HCT116 (cell line): ENCODE measurements at regions not wholly inside any gene's neighbourhood (a gene's known extent, or its start where the extent isn't known, plus 50 kb on each side); places are given as distances from the start of the nearest gene placed in this dataset.

ENCODE experiments used
- ATAC-seq: fragments of 200-7000 bp; cut with Tn5 transposase; 2 replicates; pipeline ENCODE4 v1.9.1; 2020; ENCODE audit warnings: mild to moderate bottlenecking, moderate library complexity
- BruUV-seq: library from RNA; stranded (reverse); fragments of 400-500 nt; replicated peaks from 2 replicates; lab custom pipeline; 2021; lab: Mats Ljungman, UMichigan
- CTCF ChIA-PET: fragments of 300-600 bp; sonication (Branson Sonifier 250); formaldehyde crosslinking; loops from one replicate; lab custom pipeline; 2021; ENCODE audit warnings: antibody characterized with exemption; lab: Charles Lee
- POLR2A ChIA-PET: fragments of 300-600, 350-600 bp; sonication (Branson Sonifier 250); formaldehyde crosslinking; loops from one replicate; lab custom pipeline; 2021; ENCODE audit warnings: antibody characterized with exemption; lab: Charles Lee
- RAD21 ChIA-PET, 2 experiments: fragments of 300-600 bp; sonication (Branson Sonifier 250); formaldehyde crosslinking; loops; one replicate each; lab custom pipeline; 2023; ENCODE audit warnings: low total read pairs in 2 of 2; ENCODE audit not compliant: uncharacterized antibody in 2 of 2, unreplicated experiment in 2 of 2, low non-redundant PET in 1 of 2; lab: Charles Lee
- DNase-seq: peaks from one replicate; pipeline ENCODE4 v3.0.0-alpha.2; 2010; ENCODE audit warnings: low read depth, low spot score
- H2AFZ ChIP-seq: fragments of 200-600 bp; shearing (Covaris generic), sonication (generic); 2 replicates; pipeline ENCODE4 v1.6.1; 2017; ENCODE audit warnings: low read depth, mixed run types, mixed read lengths, antibody characterized with exemption, low read length; ENCODE audit not compliant: poor library complexity, severe bottlenecking
- H3K27ac ChIP-seq: 2 replicates; pipeline ENCODE4 v1.5.1; 2012; ENCODE audit warnings: low read depth, low read length
- H3K27me3 ChIP-seq: fragments of 200-600 bp; sonication (generic); 2 replicates; pipeline ENCODE4 v1.6.1; 2016; ENCODE audit warnings: mixed run types, low read length, mixed read lengths; ENCODE audit not compliant: insufficient read depth
- H3K36me3 ChIP-seq, 2 experiments: fragments of 200-500 bp in 1 of 2; fragments of 200-600 bp in 1 of 2; sonication (Bioruptor generic) in 1 of 2; sonication (generic) in 1 of 2; 2 replicates each; pipeline versions ENCODE4 v1.5.1 to v1.6.1; 2014 to 2016; ENCODE audit warnings: low read length in 2 of 2, inconsistent platforms in 1 of 2, mixed read lengths in 1 of 2, mixed run types in 1 of 2; ENCODE audit not compliant: insufficient read depth in 2 of 2, control insufficient read depth in 1 of 2
- H3K4me1 ChIP-seq, 2 experiments: fragments of 200-600 bp in 1 of 2; sonication (generic) in 1 of 2; 2 replicates each; pipeline versions ENCODE4 v1.5.1 to v1.6.1; 2012 to 2017; ENCODE audit warnings: low read length in 2 of 2, inconsistent platforms in 1 of 2, mild to moderate bottlenecking in 1 of 2, mixed read lengths in 1 of 2, mixed run types in 1 of 2, moderate library complexity in 1 of 2; ENCODE audit not compliant: insufficient read depth in 2 of 2, control insufficient read depth in 1 of 2
- H3K4me2 ChIP-seq: fragments of 200-600 bp; sonication (generic); 2 replicates; pipeline ENCODE4 v1.6.1; 2017; ENCODE audit warnings: mixed run types, low read length, mixed read lengths
- H3K4me3 ChIP-seq, 2 experiments: fragments of 200-600 bp in 1 of 2; sonication (generic) in 1 of 2; replicated peaks in 1 of 2; 2 replicates each; pipeline ENCODE4 v1.5.1; 2011 to 2016; ENCODE audit warnings: low read length in 2 of 2, control low read depth in 1 of 2, low read depth in 1 of 2, mild to moderate bottlenecking in 1 of 2, mixed read lengths in 1 of 2, mixed run types in 1 of 2
- H3K79me2 ChIP-seq: fragments of 200-600 bp; sonication (generic); 2 replicates; pipeline ENCODE4 v1.6.1; 2017; ENCODE audit warnings: mild to moderate bottlenecking, mixed run types, low read length, moderate library complexity, mixed read lengths; ENCODE audit not compliant: insufficient read depth
- H3K9ac ChIP-seq: fragments of 200-600 bp; sonication (generic); 2 replicates; pipeline ENCODE4 v1.6.1; 2016; ENCODE audit warnings: low read length, mixed read lengths
- H3K9me2 ChIP-seq: fragments of 200-600 bp; sonication (generic), shearing (Covaris generic); 2 replicates; pipeline ENCODE4 v1.6.1; 2017; ENCODE audit warnings: mixed run types, mild to moderate bottlenecking, moderate library complexity; ENCODE audit not compliant: insufficient read depth
- H3K9me3 ChIP-seq, 2 experiments: fragments of 200-500 bp in 1 of 2; fragments of 200-600 bp in 1 of 2; sonication (Bioruptor generic) in 1 of 2; sonication (generic) in 1 of 2; 2 replicates each; pipeline ENCODE4 v1.6.1; 2014 to 2017; ENCODE audit warnings: low read length in 2 of 2, mixed read lengths in 2 of 2, inconsistent platforms in 1 of 2, low read depth in 1 of 2, mild to moderate bottlenecking in 1 of 2, mixed run types in 1 of 2, moderate library complexity in 1 of 2; ENCODE audit not compliant: control insufficient read depth in 1 of 2, insufficient read depth in 1 of 2
- H4K20me1 ChIP-seq: fragments of 200-600 bp; sonication (generic), shearing (Covaris generic); 2 replicates; pipeline ENCODE4 v1.6.1; 2017; ENCODE audit warnings: mixed run types, mild to moderate bottlenecking, moderate library complexity; ENCODE audit not compliant: insufficient read depth
- CEBPB ChIP-seq: IDR thresholded peaks from 2 replicates; pipeline ENCODE4 v1.6.1; 2012; ENCODE audit warnings: low read depth
- CTCF ChIP-seq, 3 experiments: fragments of 200-600 bp in 1 of 3; sonication (generic) in 1 of 3; IDR thresholded peaks in 2 of 3; conservative IDR thresholded peaks in 1 of 3; 2 replicates each; pipeline ENCODE4 v1.5.1; 2012 to 2017; ENCODE audit warnings: low read depth in 2 of 3, low read length in 2 of 3, antibody characterized with exemption in 1 of 3, borderline replicate concordance in 1 of 3, control low read depth in 1 of 3, mild to moderate bottlenecking in 1 of 3, mixed read lengths in 1 of 3, mixed run types in 1 of 3, moderate library complexity in 1 of 3; ENCODE audit not compliant: insufficient read depth in 1 of 3
- EGR1 ChIP-seq: IDR thresholded peaks from 2 replicates; pipeline ENCODE4 v1.6.1; 2012; ENCODE audit warnings: low read depth
- ELF1 ChIP-seq: IDR thresholded peaks from 2 replicates; pipeline ENCODE4 v1.6.1; 2012; ENCODE audit warnings: low read depth, borderline replicate concordance
- EZH2 ChIP-seq: fragments of 200-600 bp; sonication (generic); IDR thresholded peaks from 2 replicates; pipeline ENCODE4 v1.6.1; 2017; ENCODE audit warnings: antibody characterized with exemption, mixed run types
- EZH2phosphoT487 ChIP-seq: fragments of 200-600 bp; IDR thresholded peaks from 2 replicates; pipeline ENCODE4 v1.6.1; 2018; ENCODE audit warnings: antibody characterized with exemption, borderline replicate concordance
- FOSL1 ChIP-seq: IDR thresholded peaks from 2 replicates; pipeline ENCODE4 v1.6.1; 2012; ENCODE audit warnings: low read depth
- JUND ChIP-seq: IDR thresholded peaks from 2 replicates; pipeline ENCODE4 v1.6.1; 2012
- POLR2A ChIP-seq: IDR thresholded peaks from 2 replicates; pipeline ENCODE4 v1.7.0; 2011; ENCODE audit warnings: borderline replicate concordance; ENCODE audit not compliant: insufficient read depth, insufficient read length; ENCODE audit errors: extremely low read depth
- POLR2AphosphoS5 ChIP-seq: IDR thresholded peaks from 2 replicates; pipeline ENCODE4 v1.6.1; 2011; ENCODE audit warnings: mild to moderate bottlenecking, low read depth, low read length, moderate library complexity
- REST ChIP-seq: IDR thresholded peaks from 2 replicates; pipeline ENCODE4 v1.6.1; 2012; ENCODE audit warnings: low read depth
- SIN3A ChIP-seq: IDR thresholded peaks from 2 replicates; pipeline ENCODE4 v1.6.1; 2012; ENCODE audit warnings: low read depth
- SP1 ChIP-seq: IDR thresholded peaks from 2 replicates; pipeline ENCODE4 v1.6.1; 2012; ENCODE audit warnings: low read depth
- SRF ChIP-seq: IDR thresholded peaks from 2 replicates; pipeline ENCODE4 v1.6.1; 2012; ENCODE audit warnings: low read depth
- YY1 ChIP-seq: IDR thresholded peaks from 2 replicates; pipeline ENCODE4 v1.6.1; 2011; ENCODE audit warnings: low read length, low read depth, moderate library complexity, mild to moderate bottlenecking; ENCODE audit not compliant: insufficient replicate concordance; ENCODE audit errors: extremely low read depth
- ZNF274 ChIP-seq: fragments of 200-500 bp; sonication (Bioruptor generic); IDR thresholded peaks from 2 replicates; pipeline ENCODE4 v1.6.1; 2014; ENCODE audit warnings: mild to moderate bottlenecking, low read depth, low read length, inconsistent platforms
- intact Hi-C: fragments of 100-400 bp; cut with micrococcal nuclease; formaldehyde crosslinking; loops from 2 replicates; pipeline ENCODE4 v1.10.0; 2022
- TF ChIP-seq, protein P1 (sequence below): IDR thresholded peaks from 2 replicates; pipeline ENCODE4 v1.6.1; 2012
- TF ChIP-seq, protein P2 (sequence below): IDR thresholded peaks from 2 replicates; pipeline ENCODE4 v1.6.1; 2011; ENCODE audit warnings: mild to moderate bottlenecking, low read length, moderate library complexity; ENCODE audit not compliant: insufficient replicate concordance; ENCODE audit errors: extremely low read depth

DNA sequence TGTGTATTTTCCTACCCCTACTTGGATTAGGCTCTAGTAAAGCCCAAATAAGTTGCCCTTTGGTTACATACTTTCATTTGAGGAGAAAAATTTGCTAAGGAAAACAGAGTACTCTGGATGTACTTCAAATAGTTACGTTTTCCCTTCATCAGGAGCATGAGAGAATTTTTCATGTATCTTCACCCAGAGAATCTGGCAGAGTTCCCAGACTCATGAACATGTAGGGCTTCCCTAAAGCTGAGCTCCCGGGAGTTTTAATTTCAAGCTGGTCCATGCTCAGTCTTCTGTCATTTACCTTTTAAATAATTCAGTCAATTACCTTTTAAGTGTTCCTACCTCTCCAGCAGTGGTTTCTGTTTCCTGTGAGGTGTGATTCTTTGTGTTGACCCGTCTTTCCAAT, 367.5 kb upstream of the GRID2 start:
- H3K36me3 ChIP-seq: no peaks in the 10 kb centered on the region
- no peaks in the 10 kb centered on the region for H3K27me3 ChIP-seq
- no peaks in the 10 kb centered on the region; a peak in 1 of 4 replicates for H3K4me1 ChIP-seq
- no peaks in the 10 kb centered on the region for H4K20me1 ChIP-seq
- no peak overlapping the region for H3K27ac ChIP-seq
- ATAC-seq (no peak), DNase-seq (no peak)
- RAD21 ChIA-PET: no interaction called here
- no TSS peak for BruUV-seq
- H3K9me2 ChIP-seq: no peaks in the 10 kb centered on the region; the same call in 1 of the 2 replicates
- POLR2A ChIA-PET: no interaction called here
- H3K9me3 ChIP-seq: no peaks in the 10 kb centered on the region
- no peak overlapping the region for H3K4me2 ChIP-seq
- H3K79me2 ChIP-seq: no peaks in the 10 kb centered on the region
- intact Hi-C loops: no loop called here
- H3K9ac ChIP-seq: no peak overlapping the region
- CTCF ChIA-PET: no interaction called here
- H2AFZ ChIP-seq: no peak overlapping the region
- H3K4me3 ChIP-seq: no peak overlapping the region
- no peak for TF ChIP-seq EZH2
- TF ChIP-seq YY1: no peak
- no peak for TF ChIP-seq CTCF (IDR thresholded peaks at IDR 0.05 in 2 of 3, conservative IDR thresholded peaks at IDR 0.05 in 1 of 3; ENCODE audit: borderline replicate concordance in 1 of 3, insufficient read depth in 1 of 3, low read depth in 2 of 3, low read length in 2 of 3)
- no peak for TF ChIP-seq SRF
- no peak for TF ChIP-seq POLR2A
- no peak for TF ChIP-seq EZH2phosphoT487
- TF ChIP-seq, protein P1, sequence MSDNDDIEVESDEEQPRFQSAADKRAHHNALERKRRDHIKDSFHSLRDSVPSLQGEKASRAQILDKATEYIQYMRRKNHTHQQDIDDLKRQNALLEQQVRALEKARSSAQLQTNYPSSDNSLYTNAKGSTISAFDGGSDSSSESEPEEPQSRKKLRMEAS: no peak
- TF ChIP-seq, protein P2, sequence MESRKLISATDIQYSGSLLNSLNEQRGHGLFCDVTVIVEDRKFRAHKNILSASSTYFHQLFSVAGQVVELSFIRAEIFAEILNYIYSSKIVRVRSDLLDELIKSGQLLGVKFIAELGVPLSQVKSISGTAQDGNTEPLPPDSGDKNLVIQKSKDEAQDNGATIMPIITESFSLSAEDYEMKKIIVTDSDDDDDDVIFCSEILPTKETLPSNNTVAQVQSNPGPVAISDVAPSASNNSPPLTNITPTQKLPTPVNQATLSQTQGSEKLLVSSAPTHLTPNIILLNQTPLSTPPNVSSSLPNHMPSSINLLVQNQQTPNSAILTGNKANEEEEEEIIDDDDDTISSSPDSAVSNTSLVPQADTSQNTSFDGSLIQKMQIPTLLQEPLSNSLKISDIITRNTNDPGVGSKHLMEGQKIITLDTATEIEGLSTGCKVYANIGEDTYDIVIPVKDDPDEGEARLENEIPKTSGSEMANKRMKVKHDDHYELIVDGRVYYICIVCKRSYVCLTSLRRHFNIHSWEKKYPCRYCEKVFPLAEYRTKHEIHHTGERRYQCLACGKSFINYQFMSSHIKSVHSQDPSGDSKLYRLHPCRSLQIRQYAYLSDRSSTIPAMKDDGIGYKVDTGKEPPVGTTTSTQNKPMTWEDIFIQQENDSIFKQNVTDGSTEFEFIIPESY: no peak
- no peak for TF ChIP-seq CEBPB
- no peak for TF ChIP-seq JUND
- TF ChIP-seq EGR1: no peak
- TF ChIP-seq SIN3A: no peak
- no peak for TF ChIP-seq SP1
- no peak for TF ChIP-seq ZNF274
- TF ChIP-seq ELF1: no peak
- TF ChIP-seq REST: no peak
- no peak for TF ChIP-seq POLR2AphosphoS5
- no peak for TF ChIP-seq FOSL1
